ENCODE measurements at regions not wholly inside any gene's neighbourhood (a gene's known extent, or its start where the extent isn't known, plus 50 kb on each side); places are given as distances from the start of the nearest gene placed in this dataset.

GRCh38 chr5:35312267-35312666, 82.0 kb upstream of the PRLR start:
- TF ChIP-seq TCF7L2 (IDR thresholded peaks at IDR 0.05; ENCODE audit: low read depth, low read length) = no peak
- TF ChIP-seq NRF1 (conservative IDR thresholded peaks at IDR 0.05 in 1 of 2, IDR thresholded peaks at IDR 0.05 in 1 of 2) = no peak
- TF ChIP-seq MAFF (IDR thresholded peaks at IDR 0.05; ENCODE audit: low read length) = no peak
- no peak for TF ChIP-seq ZNF444 (CRISPR knock-in tag; IDR thresholded peaks at IDR 0.05)
